Left lung (tissue), 4 donors: ENCODE measurements at regions not wholly inside any gene's neighbourhood (a gene's known extent, or its start where the extent isn't known, plus 50 kb on each side); places are given as distances from the start of the nearest gene placed in this dataset.

Source experiments
- ATAC-seq: fragments of 200-7000 bp; cut with Tn5 transposase; one replicate; pipeline ENCODE4 v1.9.1; 2020; ENCODE audit warnings: moderate library complexity
- DNase-seq, 4 donors: peaks; one replicate each; pipeline ENCODE4 v3.0.0-alpha.2; 2013 to 2020
- H3K27ac ChIP-seq, 2 donors: fragments of 200-600 bp; sonication (generic) in 1 of 2; one replicate each; pipeline versions ENCODE4 v1.5.0 to v1.8.0; 2020 to 2021
- H3K27me3 ChIP-seq, 2 donors: fragments of 200-600 bp; sonication (generic) in 1 of 2; one replicate each; pipeline versions ENCODE4 v1.5.0 to v1.8.0; 2020 to 2021
- H3K36me3 ChIP-seq, 2 donors: fragments of 200-600 bp; sonication (generic) in 1 of 2; one replicate each; pipeline versions ENCODE4 v1.5.0 to v1.8.0; 2020 to 2021
- H3K4me1 ChIP-seq, 2 donors: fragments of 200-600 bp; one replicate each; pipeline ENCODE4 v1.8.0; 2021
- H3K4me3 ChIP-seq, 2 donors: fragments of 200-600 bp; sonication (generic) in 1 of 2; one replicate each; pipeline versions ENCODE4 v1.5.0 to v1.8.0; 2020 to 2021; ENCODE audit warnings: mild to moderate bottlenecking in 1 of 2
- H3K9me3 ChIP-seq, 2 donors: fragments of 200-600 bp; sonication (generic) in 1 of 2; one replicate each; pipeline versions ENCODE4 v1.5.0 to v1.8.0; 2020 to 2021
- CTCF ChIP-seq, 2 donors: fragments of 200-600 bp; sonication (generic) in 1 of 2; IDR thresholded peaks; one replicate each; pipeline versions ENCODE4 v1.5.0 to v1.8.0; 2021; ENCODE audit warnings: antibody characterized with exemption in 2 of 2
- intact Hi-C, 2 donors: fragments of 100-400 bp; cut with DNase I; formaldehyde crosslinking; loops; one replicate each; pipeline versions ENCODE4 v1.11.2 to v1.14.2; 2022
- donor health status: DM: no; HTN: yes; CAD: no.
- donor health status: DM: no; HTN: no; CAD: no.

DNA sequence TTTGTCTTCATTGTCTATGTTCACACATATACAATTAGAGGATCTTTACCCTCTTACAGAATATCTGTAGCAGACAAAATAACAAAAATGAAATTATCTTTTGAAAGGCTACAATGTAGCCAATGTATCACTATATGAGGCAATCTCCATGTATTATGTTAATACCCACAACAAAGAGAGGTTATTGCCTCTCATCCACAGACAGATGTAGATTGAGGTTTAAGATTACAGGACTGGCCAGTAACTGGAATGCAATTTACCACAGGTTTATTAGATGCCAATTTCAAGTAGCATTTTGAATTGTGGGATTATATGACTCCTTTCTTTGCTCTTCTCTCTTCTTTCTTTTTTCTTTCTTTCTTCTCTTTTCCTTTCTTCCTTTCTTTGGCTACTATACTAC lies 242.6 kb downstream of the ANKRD50 start:
- Histone ChIP-seq H3K27me3 (no peaks in the 10 kb centered on the region), H3K27ac (no peak overlapping the region), H3K4me1 (no peaks in the 10 kb centered on the region), H3K4me3 (no peak overlapping the region), H3K36me3 (no peaks in the 10 kb centered on the region), H3K9me3 (peaks cover 0 to 26% of the 10 kb centered on the region in 2 donors)
- no peak for ATAC-seq
- intact Hi-C loops, result no loop called here
- DNase-seq, result no peak
- TF ChIP-seq CTCF (IDR thresholded peaks at IDR 0.05), result no peak

DNA sequence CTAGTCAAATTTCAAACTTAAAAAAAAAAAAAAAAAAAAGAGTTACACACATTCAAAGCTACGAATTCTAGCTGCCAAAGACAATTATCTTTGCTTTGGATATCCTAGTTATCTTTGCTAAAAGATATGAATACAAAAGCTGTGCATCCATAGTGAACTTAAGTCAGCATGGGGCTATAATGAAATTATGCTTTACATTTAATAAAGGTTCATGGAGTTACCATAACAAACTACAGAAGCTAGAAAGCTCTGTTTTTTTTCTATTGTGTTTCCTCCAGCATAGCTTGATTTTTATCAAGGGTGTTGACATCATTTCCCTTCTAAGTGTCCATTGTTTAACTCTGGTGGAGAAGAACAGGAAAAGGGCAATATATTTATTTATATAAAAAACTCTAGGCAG lies 234.1 kb downstream of the ANKRD50 start:
- Histone ChIP-seq H3K27me3 (no peaks in the 10 kb centered on the region), H3K27ac (no peak overlapping the region), H3K36me3 (no peaks in the 10 kb centered on the region), H3K4me1 (no peaks in the 10 kb centered on the region), H3K4me3 (no peak overlapping the region), H3K9me3 (peaks cover 0 to 13% of the 10 kb centered on the region in 2 donors)
- no peak for TF ChIP-seq CTCF (IDR thresholded peaks at IDR 0.05)
- intact Hi-C loops, result no loop called here
- ATAC-seq (no peak), DNase-seq (no peak)

DNA sequence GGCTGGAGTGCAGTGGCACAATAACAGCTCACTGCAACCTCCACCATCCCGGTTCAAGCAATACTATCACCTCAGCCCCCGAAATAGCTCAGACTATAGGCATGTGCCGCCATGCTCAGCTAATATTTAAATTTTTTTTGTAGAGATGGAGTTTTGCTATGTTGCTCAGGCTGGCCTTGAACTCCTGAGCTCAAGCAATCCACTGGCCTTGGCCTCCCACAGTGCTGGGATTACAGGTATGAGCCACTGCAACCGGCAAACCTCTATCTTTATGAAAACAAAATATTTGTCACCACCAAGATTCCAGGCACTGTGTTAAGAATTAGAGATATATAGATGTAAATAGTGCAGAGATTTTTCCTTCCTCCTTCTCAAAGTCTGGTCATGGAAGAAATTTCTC lies 232.5 kb downstream of the ANKRD50 start:
- no peak for TF ChIP-seq CTCF (IDR thresholded peaks at IDR 0.05)
- DNase-seq, result no peak
- Histone ChIP-seq H3K4me3 (no peak overlapping the region), H3K4me1 (no peaks in the 10 kb centered on the region), H3K27ac (no peak overlapping the region), H3K36me3 (no peaks in the 10 kb centered on the region), H3K9me3 (peaks cover 0 to under 1% of the 10 kb centered on the region in 2 donors), H3K27me3 (no peaks in the 10 kb centered on the region)
- no peak for ATAC-seq
- intact Hi-C loops, result no loop called here

DNA sequence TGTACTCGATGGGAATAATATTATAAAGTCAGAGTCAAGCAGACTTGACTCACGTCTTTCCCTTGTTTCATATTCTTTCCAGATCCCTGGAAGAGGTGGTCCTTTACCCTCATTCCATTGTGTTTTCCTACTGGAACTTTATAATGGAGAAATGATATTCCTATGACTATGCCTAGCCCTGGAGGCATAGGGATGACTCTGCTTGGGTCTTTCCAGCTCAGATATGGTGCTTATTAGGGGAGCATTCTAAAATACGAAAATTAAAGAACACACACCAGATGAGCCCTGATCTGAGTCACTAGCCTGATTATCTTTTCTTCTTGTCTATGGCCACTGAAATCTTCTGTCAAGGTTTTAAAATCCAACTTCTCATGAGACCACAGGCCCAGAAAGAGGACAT lies 231.4 kb downstream of the ANKRD50 start:
- ATAC-seq, result no peak
- H3K9me3 ChIP-seq, result no peaks in the 10 kb centered on the region
- no peak overlapping the region for H3K4me3 ChIP-seq
- H3K36me3 ChIP-seq, result no peaks in the 10 kb centered on the region
- DNase-seq, result no peak
- H3K27me3 ChIP-seq, result no peaks in the 10 kb centered on the region
- intact Hi-C loops, result no loop called here
- TF ChIP-seq CTCF (IDR thresholded peaks at IDR 0.05), result no peak
- no peaks in the 10 kb centered on the region for H3K4me1 ChIP-seq
- no peak overlapping the region for H3K27ac ChIP-seq

GRCh38 chr4:124483048-124483906 lies 229.3 kb downstream of the ANKRD50 start:
- DNase-seq (peak in 1 of 4 donors; percentile 52), ATAC-seq (peak; percentile 64)
- intact Hi-C loops, result no loop called here
- TF ChIP-seq CTCF (IDR thresholded peaks at IDR 0.05), result no peak
- Histone ChIP-seq H3K27me3 (no peaks in the 10 kb centered on the region), H3K4me3 (no peak overlapping the region), H3K36me3 (no peaks in the 10 kb centered on the region), H3K27ac (no peak overlapping the region), H3K9me3 (no peaks in the 10 kb centered on the region), H3K4me1 (no peaks in the 10 kb centered on the region)
